ENCODE measurements at regions not wholly inside any gene's neighbourhood (a gene's known extent, or its start where the extent isn't known, plus 50 kb on each side); places are given as distances from the start of the nearest gene placed in this dataset.

- Histone ChIP-seq H3K36me3 (ENCODE audit: insufficient read depth in 1 of 2, low read depth in 1 of 2) (no peaks in the 10 kb centered on the region), H3K4me1 (no peaks in the 10 kb centered on the region), H3K4me3 (no peak overlapping the region), H3K9me3 (no peaks in the 10 kb centered on the region), H3K27ac (no peak overlapping the region), H3K27me3 (ENCODE audit: insufficient read depth in 3 of 3, low read length in 2 of 3) (no peaks in the 10 kb centered on the region)
- WGBS, 3 donors = 35 to 43% (median 36%) methylated on average over 20 of the region's 20 CpGs
- ATAC-seq (no peak), DNase-seq (no peak)
- intact Hi-C loops (cut with DNase I) = no loop called here
- TF ChIP-seq CTCF (IDR thresholded peaks at IDR 0.05) = no peak
Measured at GRCh38 chr2:47653902-47654789, 83.4 kb upstream of the KCNK12 start.

- no peak overlapping the region for H3K4me3 ChIP-seq
- no peak overlapping the region for H3K27ac ChIP-seq
- no peaks in the 10 kb centered on the region for H3K27me3 ChIP-seq (ENCODE audit: insufficient read depth in 3 of 3, low read length in 2 of 3)
- no peaks in the 10 kb centered on the region for H3K4me1 ChIP-seq
- DNase-seq (no peak), ATAC-seq (no peak)
- no peak for TF ChIP-seq CTCF (IDR thresholded peaks at IDR 0.05)
- H3K36me3 ChIP-seq (ENCODE audit: insufficient read depth in 1 of 2, low read depth in 1 of 2) = no peaks in the 10 kb centered on the region
- no peaks in the 10 kb centered on the region for H3K9me3 ChIP-seq
- 83 to 91% (median 87%) methylated on average over 6 of the region's 6 CpGs for WGBS, 3 donors
- intact Hi-C loops (cut with DNase I) = no loop called here
Measured at GRCh38 chr2:47653036-47653435, 82.3 kb upstream of the KCNK12 start.

DNA sequence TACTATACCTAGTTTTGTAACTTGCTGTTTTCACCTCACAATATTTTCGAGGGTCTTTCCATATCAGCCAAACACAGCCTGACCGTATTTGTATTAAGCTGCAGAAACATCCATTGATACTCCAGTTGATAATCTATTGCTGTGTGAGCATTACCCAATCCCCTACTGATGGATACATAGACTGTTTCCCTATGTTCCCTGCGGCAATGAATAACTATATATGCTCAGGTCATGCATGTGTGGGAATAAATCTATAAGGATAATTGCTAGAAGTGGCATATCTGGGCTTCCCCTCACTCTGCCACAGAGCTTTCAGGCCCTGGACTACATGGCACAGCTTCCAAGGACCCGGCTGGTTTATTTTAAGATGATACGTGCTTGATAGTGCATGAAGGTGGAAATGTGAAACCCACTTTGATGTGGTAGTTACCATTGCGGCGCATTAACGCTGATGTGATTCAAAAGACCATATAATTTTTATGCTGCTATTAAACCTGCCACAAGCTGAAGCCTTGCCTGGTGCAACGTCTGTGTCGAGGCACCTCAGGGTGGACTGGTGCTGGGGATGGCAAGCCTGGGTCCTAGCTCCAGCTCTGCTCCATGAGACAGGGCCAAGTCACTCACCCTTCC lies 81.4 kb upstream of the KCNK12 start:
- Histone ChIP-seq H3K9me3 (no peaks in the 10 kb centered on the region), H3K4me1 (no peaks in the 10 kb centered on the region), H3K27ac (no peak overlapping the region), H3K27me3 (ENCODE audit: insufficient read depth in 3 of 3, low read length in 2 of 3) (peaks cover 0 to 1% (median 0%) of the 10 kb centered on the region in 3 donors), H3K36me3 (ENCODE audit: insufficient read depth in 1 of 2, low read depth in 1 of 2) (no peaks in the 10 kb centered on the region), H3K4me3 (no peak overlapping the region)
- ATAC-seq (no peak), DNase-seq (no peak)
- WGBS, 3 donors = 53 to 69% (median 57%) methylated on average over 10 of the region's 10 CpGs
- no peak for TF ChIP-seq CTCF (IDR thresholded peaks at IDR 0.05)
- intact Hi-C loops (cut with DNase I) = no loop called here

- peaks cover 0 to 1% (median 0%) of the 10 kb centered on the region in 3 donors for H3K27me3 ChIP-seq (ENCODE audit: insufficient read depth in 3 of 3, low read length in 2 of 3)
- DNase-seq (no peak), ATAC-seq (no peak)
- H3K4me1 ChIP-seq = no peaks in the 10 kb centered on the region
- H3K4me3 ChIP-seq = no peak overlapping the region
- H3K36me3 ChIP-seq (ENCODE audit: insufficient read depth in 1 of 2, low read depth in 1 of 2) = no peaks in the 10 kb centered on the region
- H3K9me3 ChIP-seq = no peaks in the 10 kb centered on the region
- H3K27ac ChIP-seq = no peak overlapping the region
- 57 to 63% (median 60%) methylated on average over 5 of the region's 5 CpGs for WGBS, 3 donors
- no peak for TF ChIP-seq CTCF (IDR thresholded peaks at IDR 0.05)
- intact Hi-C loops (cut with DNase I) = no loop called here
Measured at GRCh38 chr2:47651296-47651695, 80.5 kb upstream of the KCNK12 start.
